GM18868 (cell line): ENCODE measurements at regions not wholly inside any gene's neighbourhood (a gene's known extent, or its start where the extent isn't known, plus 50 kb on each side); places are given as distances from the start of the nearest gene placed in this dataset.

Experiments
- ATAC-seq: cut with Tn5 transposase; IDR thresholded peaks from one replicate; pipeline ENCODE4 v1.9.1; 2021; ENCODE audit warnings: mild to moderate bottlenecking, moderate library complexity; ENCODE audit not compliant: unreplicated experiment

DNA sequence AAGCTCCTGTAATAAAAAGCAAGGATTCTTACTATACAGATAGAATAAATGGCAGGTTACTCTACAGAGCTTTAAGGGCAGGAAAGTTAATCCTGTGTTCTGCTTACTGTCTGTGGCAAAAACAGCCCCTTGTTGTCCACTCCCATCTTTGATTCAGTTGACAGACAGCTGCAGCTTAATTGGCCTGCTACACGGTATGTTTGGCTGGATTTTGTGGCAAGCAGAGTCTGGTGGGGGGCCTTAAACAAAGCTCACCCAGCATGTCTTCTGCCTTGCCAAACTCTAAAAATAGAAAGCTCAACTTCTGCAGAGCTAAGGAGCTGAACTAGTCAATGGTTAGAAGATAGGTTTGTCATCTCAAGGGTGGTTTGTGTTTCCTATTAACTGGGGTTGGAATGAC is 407.2 kb downstream of the HLX start:
- no peak for ATAC-seq

DNA sequence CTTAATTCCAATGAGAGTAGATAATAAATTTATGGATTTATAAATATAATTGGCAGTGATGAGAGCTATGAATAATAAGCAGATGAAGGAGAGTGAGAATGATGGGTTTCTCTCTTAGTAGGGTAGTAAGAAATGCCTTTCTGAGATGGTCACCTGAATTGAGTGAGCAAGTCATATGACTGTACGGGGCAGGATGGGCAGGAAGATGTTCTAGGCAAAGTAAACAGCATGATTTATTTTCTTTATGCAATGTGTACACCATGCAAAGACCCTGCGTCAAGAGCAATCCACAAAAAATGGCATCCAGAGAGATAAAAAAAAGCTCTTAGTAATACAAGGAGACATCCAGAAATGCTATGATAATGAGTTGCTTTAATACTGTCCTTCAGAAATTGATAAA is 409.9 kb downstream of the HLX start:
- no peak for ATAC-seq

DNA sequence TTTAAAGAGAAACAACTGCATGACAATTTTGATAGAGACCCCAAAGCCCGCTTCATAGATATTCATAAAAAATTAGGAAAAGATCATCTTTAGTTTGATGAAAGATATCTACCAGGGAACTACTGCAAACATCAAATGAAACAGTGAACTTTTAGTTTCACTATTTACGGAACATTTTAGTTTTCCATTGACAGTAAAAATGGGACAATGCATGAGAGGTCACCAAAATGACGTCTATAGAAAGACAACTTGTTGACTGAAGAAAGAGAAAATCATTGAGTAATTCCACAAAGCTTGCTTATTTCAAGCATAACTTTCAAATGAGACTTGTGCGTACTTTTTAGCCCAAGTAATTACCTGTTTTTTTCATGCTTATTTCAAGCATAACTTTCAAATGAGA is 411.4 kb downstream of the HLX start:
- ATAC-seq = no peak

DNA sequence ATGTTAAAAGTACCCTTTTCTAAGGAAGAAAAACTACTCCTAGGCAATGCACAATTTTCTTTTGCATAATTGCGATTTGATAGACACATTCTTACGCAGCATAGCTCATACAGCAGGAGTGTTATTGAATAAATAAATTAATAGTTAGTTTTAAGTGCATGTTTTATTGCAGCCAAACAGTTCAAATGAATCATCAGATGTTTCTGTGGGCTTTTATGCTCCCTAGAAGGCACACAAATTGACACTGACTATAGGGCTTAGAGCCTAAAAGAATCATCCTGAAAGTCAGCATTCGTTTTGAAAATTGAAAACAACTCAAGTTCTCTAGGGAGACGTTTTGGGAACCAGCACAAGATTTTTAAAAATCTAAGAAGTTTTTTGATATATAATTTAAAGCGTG is 411.9 kb downstream of the HLX start:
- ATAC-seq = no peak

DNA sequence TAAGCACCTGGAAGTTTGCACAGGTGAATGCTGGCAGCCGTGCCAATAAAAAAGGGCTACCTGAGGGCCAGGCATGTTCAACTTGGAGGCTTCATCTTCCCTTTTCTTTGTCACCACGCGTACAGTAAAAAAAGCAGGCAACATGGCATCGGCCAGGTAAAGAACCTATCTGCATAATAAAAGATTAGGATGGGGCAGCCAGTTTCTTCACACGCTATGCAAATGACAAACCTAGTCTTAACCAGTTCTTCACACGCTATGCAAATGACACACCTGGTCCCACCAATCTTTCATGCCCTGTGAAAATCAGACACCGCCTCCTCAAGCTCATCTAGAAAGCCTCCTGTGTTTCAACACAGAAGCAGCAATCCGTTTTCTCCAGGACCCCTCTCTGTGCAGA is 413.4 kb downstream of the HLX start:
- ATAC-seq = no peak

DNA sequence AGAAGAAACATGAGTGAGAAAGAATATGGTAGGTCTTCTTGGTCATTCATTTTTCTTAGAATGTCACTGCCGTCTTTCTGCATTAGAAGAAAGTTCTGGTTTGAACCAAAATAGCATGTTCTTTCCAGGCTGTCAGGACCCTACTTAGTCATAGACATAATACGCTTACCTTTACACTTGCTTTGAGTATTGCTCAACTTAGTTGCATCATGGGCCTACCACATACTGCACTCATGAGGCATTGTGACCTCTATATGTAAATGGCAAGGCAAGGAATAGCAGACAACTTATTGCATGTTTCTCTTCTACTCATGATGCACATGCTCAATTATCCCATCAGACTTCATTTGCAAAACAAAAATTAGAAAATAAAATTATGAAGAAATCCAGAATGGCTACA is 415.0 kb downstream of the HLX start:
- no peak for ATAC-seq

GRCh38 chr1:221302357-221302756 is 423.1 kb downstream of the HLX start:
- ATAC-seq = no peak

- ATAC-seq = no peak
Observed at GRCh38 chr1:221302810-221303209, 423.6 kb downstream of the HLX start.

- no peak for ATAC-seq
Observed at GRCh38 chr1:221303623-221304022, 424.4 kb downstream of the HLX start.

GRCh38 chr1:221306239-221306638 is 427.0 kb downstream of the HLX start:
- no peak for ATAC-seq

GRCh38 chr1:221308534-221309511 is 429.6 kb downstream of the HLX start:
- no peak for ATAC-seq

GRCh38 chr1:221309723-221310122 is 430.5 kb downstream of the HLX start:
- no peak for ATAC-seq

DNA sequence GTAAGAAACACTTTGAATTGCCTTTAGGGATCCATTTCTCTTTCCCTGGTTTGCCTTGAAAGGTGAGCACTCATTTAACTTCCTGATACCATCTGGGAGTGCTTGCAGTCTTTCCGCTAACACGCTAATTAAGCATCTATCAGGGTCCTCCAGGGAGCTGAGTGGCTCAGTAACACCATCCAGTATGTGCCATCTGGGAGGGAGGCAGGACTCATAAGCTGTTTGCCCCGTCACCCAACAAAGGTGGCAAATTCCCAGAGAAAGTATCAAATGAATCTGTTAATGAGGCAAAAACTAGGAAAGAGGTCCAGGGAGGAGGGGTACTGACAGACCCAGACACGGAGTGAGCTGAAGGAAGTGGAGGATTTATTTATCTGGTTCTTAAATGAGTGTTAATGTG is 430.9 kb downstream of the HLX start:
- ATAC-seq = no peak

DNA sequence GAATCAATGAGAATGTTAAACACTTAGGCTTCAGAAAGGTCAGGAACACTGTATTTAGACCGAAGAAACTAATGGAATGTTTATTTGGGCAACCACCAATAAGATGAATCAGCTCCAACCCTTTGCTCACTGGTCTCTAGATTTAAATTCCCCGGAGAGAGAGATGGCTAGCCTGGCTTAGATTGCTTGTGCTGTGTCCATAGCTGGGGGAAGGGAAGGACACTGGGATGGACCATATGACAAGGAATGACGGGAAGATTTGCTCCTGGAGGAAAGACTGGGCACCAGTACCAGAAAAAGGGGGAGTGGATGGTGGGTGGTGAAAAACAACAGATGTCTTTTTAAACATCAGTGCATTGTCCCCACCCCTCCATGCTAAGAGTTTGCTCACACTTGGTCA is 426.6 kb downstream of the DUSP10 start:
- ATAC-seq = no peak

DNA sequence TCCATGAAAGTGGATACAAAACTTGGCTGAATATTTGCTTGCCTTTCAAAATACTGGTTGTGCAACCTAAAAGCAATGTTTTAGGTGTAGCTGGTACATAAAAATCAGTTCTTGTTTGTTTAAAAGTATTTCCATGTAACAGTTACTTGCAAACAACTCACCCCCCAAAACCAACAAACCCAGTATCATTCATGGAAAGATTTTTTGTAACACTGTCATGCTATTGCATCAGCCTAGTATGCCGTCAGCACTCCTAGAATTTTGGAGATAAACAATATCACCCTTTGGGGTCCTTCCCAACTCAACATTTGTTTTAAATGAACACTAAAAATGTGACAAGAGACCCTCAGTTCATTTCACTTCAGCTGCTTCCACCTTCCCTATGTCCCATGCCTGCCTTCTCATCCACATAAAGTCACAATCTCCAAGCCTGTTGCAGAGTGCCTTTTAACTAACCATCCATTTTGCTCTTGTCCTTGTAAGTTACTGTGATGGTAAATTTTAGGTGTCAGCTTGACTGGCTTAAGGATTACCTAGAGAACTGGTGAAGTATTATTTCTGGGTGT is 425.3 kb downstream of the DUSP10 start:
- ATAC-seq = no peak

GRCh38 chr1:221317537-221317936 is 424.4 kb downstream of the DUSP10 start:
- no peak for ATAC-seq

DNA sequence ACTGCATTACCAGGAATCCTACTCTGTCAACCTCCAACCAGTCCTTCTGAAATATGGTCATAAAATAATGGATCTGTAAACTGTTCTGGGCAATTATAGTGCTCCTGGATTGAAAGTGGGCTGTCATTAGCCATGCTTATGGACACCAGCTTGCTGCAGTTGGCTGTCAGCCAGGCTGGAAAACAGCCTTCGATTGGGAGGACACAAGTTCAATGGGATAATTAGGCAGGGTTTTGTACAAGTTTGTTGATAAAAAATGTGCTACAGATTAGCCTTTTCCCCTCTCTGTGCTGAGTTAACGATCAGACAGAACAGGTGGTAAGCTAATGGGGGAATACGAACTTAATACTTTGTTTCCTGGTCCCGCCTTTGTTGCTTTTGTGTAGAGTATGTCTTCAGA is 413.9 kb downstream of the DUSP10 start:
- ATAC-seq = no peak

- no peak for ATAC-seq
Observed at GRCh38 chr1:221328371-221328770, 413.5 kb downstream of the DUSP10 start.

DNA sequence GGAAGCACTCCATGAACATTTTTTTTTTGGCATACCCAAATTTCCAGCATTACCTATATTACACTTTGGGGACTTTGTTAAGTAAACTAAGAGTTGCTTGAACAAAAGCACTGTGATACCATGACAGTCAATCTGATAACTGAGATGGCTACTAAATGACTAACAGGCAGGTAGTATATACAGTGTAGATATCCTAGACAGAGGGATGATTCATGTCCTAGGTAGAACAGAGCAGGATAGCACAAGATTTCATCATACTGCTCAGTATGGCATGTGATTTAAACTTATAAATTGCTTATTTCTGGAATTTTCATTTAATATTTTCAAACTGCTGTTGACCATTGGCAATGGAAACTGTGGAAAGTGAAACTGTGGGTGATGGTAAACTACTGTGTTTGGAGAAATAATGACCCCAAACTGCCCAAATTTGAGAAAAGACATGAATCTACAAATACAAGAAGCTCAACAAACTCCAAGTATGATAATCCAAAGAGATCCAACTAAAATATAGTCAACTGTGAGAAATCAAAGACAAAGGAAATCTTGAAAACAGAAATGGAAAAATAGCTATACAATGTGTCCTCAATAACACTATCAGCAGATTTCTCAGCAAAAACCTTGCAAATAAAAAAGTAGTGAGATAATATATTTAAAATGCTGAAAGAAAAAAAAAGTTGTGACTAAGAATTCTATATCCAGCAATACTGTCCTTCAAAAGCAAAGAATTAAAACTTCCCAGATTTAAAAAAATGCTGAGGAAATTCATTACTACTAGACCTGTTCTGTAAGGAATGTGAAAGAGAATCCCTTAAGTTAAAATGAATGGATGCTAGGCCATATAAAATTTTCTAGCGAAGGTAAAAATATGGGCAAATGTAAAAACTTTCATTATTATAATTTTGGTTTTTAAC is 410.4 kb downstream of the DUSP10 start:
- no peak for ATAC-seq

DNA sequence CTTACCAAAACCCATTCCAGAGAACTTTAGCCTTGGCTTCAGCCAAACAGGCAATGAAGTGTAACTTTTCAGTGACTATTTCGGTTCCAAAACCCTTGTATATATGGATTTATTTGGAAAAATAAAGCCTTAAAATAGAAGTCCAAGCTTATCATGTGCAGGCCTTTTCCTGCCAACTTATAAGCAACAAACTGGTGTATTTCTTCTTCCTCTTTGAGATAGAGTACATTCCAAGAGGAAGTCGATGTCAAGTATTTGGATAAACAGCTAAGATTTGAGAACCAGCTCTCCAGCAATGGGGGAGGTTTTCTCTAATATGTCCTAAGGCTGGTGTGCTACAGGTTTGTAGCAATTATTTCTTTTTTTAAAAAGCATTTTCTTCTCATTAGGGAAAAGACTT is 407.8 kb downstream of the DUSP10 start:
- no peak for ATAC-seq
